K562 (cell line): ENCODE measurements at regions not wholly inside any gene's neighbourhood (a gene's known extent, or its start where the extent isn't known, plus 50 kb on each side); places are given as distances from the start of the nearest gene placed in this dataset.

Experiments used
- CTCF ChIP-seq, 3 experiments: IDR thresholded peaks in 2 of 3; conservative IDR thresholded peaks in 1 of 3; 2 replicates each; pipeline ENCODE4 v1.5.1; 2011 to 2012; ENCODE audit warnings: low read length in 3 of 3, mild to moderate bottlenecking in 3 of 3, control low read depth in 2 of 3, improper control_type of control experiment in 1 of 3, inconsistent platforms in 1 of 3, low read depth in 1 of 3, mixed read lengths in 1 of 3, moderate library complexity in 1 of 3; ENCODE audit not compliant: insufficient read depth in 2 of 3
- ELF1 ChIP-seq: fragments of 200-800 bp; sonication (Bioruptor generic); IDR thresholded peaks from 2 replicates; pipeline ENCODE4 v1.6.1; 2016; ENCODE audit warnings: missing genetic modification characterization, missing compliant biosample characterization
- GATA2 ChIP-seq: sonication (generic); formaldehyde crosslinking; IDR thresholded peaks from 2 replicates; pipeline ENCODE4 v1.4.0; 2020; ENCODE audit warnings: mild to moderate bottlenecking, missing genetic modification reagents
- PATZ1 ChIP-seq: fragments of 250-450 bp; sonication (Bioruptor Pico); IDR thresholded peaks from 2 replicates; pipeline ENCODE4 v1.5.0; 2020; ENCODE audit warnings: mild to moderate bottlenecking, borderline replicate concordance
- RNF2 ChIP-seq: sonication (generic); IDR thresholded peaks from 2 replicates; pipeline ENCODE4 v1.6.1; 2016
- TEAD4 ChIP-seq, 2 experiments: sonication (generic) in 1 of 2; formaldehyde crosslinking in 1 of 2; IDR thresholded peaks; 2 replicates each; pipeline versions ENCODE4 v1.6.1 to v1.8.0; 2012 to 2022; ENCODE audit warnings: borderline replicate concordance in 1 of 2, inconsistent platforms in 1 of 2, low read length in 1 of 2, mild to moderate bottlenecking in 1 of 2, missing genetic modification reagents in 1 of 2
- USF2 ChIP-seq: sonication (generic); formaldehyde crosslinking; IDR thresholded peaks from 2 replicates; pipeline ENCODE4 v1.5.0; 2020; ENCODE audit warnings: missing genetic modification reagents

GRCh38 chr5:44719856-44720255, 88.9 kb upstream of the MRPS30 start:
- no peak for TF ChIP-seq PATZ1 (CRISPR knock-in tag)
- no peak for TF ChIP-seq TEAD4 (IDR thresholded peaks at IDR 0.05; ENCODE audit: low read length)
- no peak for TF ChIP-seq TEAD4 (CRISPR knock-in tag; IDR thresholded peaks at IDR 0.05; ENCODE audit: borderline replicate concordance)
- no peak for TF ChIP-seq CTCF (IDR thresholded peaks at IDR 0.05 in 2 of 3, conservative IDR thresholded peaks at IDR 0.05 in 1 of 3; ENCODE audit: insufficient read depth in 2 of 3, low read depth in 1 of 3, low read length in 3 of 3)
- no peak for TF ChIP-seq ELF1
- TF ChIP-seq RNF2 = no peak
- TF ChIP-seq GATA2 = no peak
- TF ChIP-seq USF2 = no peak
